OCI-LY7 (cell line): ENCODE measurements at regions not wholly inside any gene's neighbourhood (a gene's known extent, or its start where the extent isn't known, plus 50 kb on each side); places are given as distances from the start of the nearest gene placed in this dataset.

ENCODE experiments used
- CTCF ChIP-seq: fragments of 200-600 bp; sonication (generic); conservative IDR thresholded peaks from 2 replicates; pipeline ENCODE4 v1.5.1; 2014; ENCODE audit warnings: mild to moderate bottlenecking, antibody characterized with exemption, low read length, moderate library complexity, mixed read lengths
- EZH2phosphoT487 ChIP-seq: fragments of 200-600 bp; sonication (generic); IDR thresholded peaks from 2 replicates; pipeline ENCODE4 v1.6.1; 2018; ENCODE audit warnings: low read depth, borderline replicate concordance, mild to moderate bottlenecking, mixed run types, antibody characterized with exemption, low read length, moderate library complexity, mixed read lengths

GRCh38 chr3:72078676-72079368 is 293.9 kb upstream of the PROK2 start:
- TF ChIP-seq CTCF = no peak
- no peak for TF ChIP-seq EZH2phosphoT487
